H9 (cell line): ENCODE measurements at regions not wholly inside any gene's neighbourhood (a gene's known extent, or its start where the extent isn't known, plus 50 kb on each side); places are given as distances from the start of the nearest gene placed in this dataset.

Experiments
- DNase-seq: peaks from one replicate; pipeline ENCODE4 v3.0.0-alpha.2; 2017
- H2AFZ ChIP-seq: one replicate; pipeline ENCODE4 v1.6.1; 2013; ENCODE audit warnings: mild to moderate bottlenecking, low read length, control low read depth, moderate library complexity
- H2AK5ac ChIP-seq: 2 replicates; pipeline ENCODE4 v1.6.1; 2013; ENCODE audit warnings: low read length, control low read depth, mixed read lengths; ENCODE audit not compliant: insufficient read length
- H2BK120ac ChIP-seq: one replicate; pipeline ENCODE4 v1.6.1; 2013; ENCODE audit warnings: low read depth, mild to moderate bottlenecking, low read length, control low read depth, inconsistent platforms; ENCODE audit not compliant: poor library complexity, severe bottlenecking
- H2BK12ac ChIP-seq: 2 replicates; pipeline ENCODE4 v1.6.1; 2013; ENCODE audit warnings: low read length, control low read depth, mixed read lengths, low read depth; ENCODE audit not compliant: insufficient read length
- H2BK15ac ChIP-seq: 2 replicates; pipeline ENCODE4 v1.6.1; 2013; ENCODE audit warnings: low read depth, low read length, control low read depth
- H2BK20ac ChIP-seq: one replicate; pipeline ENCODE4 v1.6.1; 2013; ENCODE audit warnings: low read depth, mild to moderate bottlenecking, low read length, control low read depth, inconsistent platforms; ENCODE audit not compliant: poor library complexity, severe bottlenecking
- H2BK5ac ChIP-seq: 2 replicates; pipeline ENCODE4 v1.6.1; 2013; ENCODE audit warnings: low read length, control low read depth, mixed read lengths; ENCODE audit not compliant: insufficient read length
- H3K14ac ChIP-seq: 2 replicates; pipeline ENCODE4 v1.6.1; 2013; ENCODE audit warnings: low read length, control low read depth; ENCODE audit not compliant: insufficient read depth
- H3K18ac ChIP-seq: 2 replicates; pipeline ENCODE4 v1.6.1; 2013; ENCODE audit warnings: low read depth, mild to moderate bottlenecking, mixed read lengths, low read length, control low read depth; ENCODE audit not compliant: insufficient read length
- H3K23ac ChIP-seq: 2 replicates; pipeline ENCODE4 v1.6.1; 2013; ENCODE audit warnings: low read length, control low read depth, mixed read lengths, low read depth; ENCODE audit not compliant: insufficient read length
- H3K23me2 ChIP-seq: 2 replicates; pipeline ENCODE4 v1.6.1; 2013; ENCODE audit warnings: low read depth, mild to moderate bottlenecking, mixed read lengths, low read length, control low read depth; ENCODE audit not compliant: insufficient read length, poor library complexity, severe bottlenecking
- H3K27ac ChIP-seq: 2 replicates; pipeline ENCODE4 v1.5.1; 2013; ENCODE audit warnings: low read length, control low read depth, mixed read lengths, low read depth; ENCODE audit not compliant: insufficient read length
- H3K27me3 ChIP-seq: 2 replicates; pipeline ENCODE4 v1.6.1; 2013; ENCODE audit warnings: low read length, control low read depth, inconsistent platforms; ENCODE audit not compliant: insufficient read depth
- H3K4ac ChIP-seq: 2 replicates; pipeline ENCODE4 v1.6.1; 2013; ENCODE audit warnings: low read depth, mild to moderate bottlenecking, control low read depth, inconsistent platforms, low read length, moderate library complexity
- H3K4me1 ChIP-seq: 2 replicates; pipeline ENCODE4 v1.6.1; 2013; ENCODE audit warnings: low read length, control low read depth, inconsistent platforms; ENCODE audit not compliant: insufficient read depth
- H3K4me2 ChIP-seq: 2 replicates; pipeline ENCODE4 v1.6.1; 2013; ENCODE audit warnings: low read length, control low read depth, mixed read lengths; ENCODE audit not compliant: insufficient read length, insufficient read depth
- H3K56ac ChIP-seq: 2 replicates; pipeline ENCODE4 v1.6.1; 2013; ENCODE audit warnings: low read depth, mild to moderate bottlenecking, mixed read lengths, low read length, control low read depth; ENCODE audit not compliant: insufficient read length
- H3K79me1 ChIP-seq: 2 replicates; pipeline ENCODE4 v1.6.1; 2013; ENCODE audit warnings: low read depth, mild to moderate bottlenecking, moderate library complexity, low read length, control low read depth, inconsistent platforms; ENCODE audit not compliant: insufficient read depth, poor library complexity, severe bottlenecking
- H3K79me2 ChIP-seq: 2 replicates; pipeline ENCODE4 v1.6.1; 2013; ENCODE audit warnings: low read length, control low read depth, inconsistent platforms; ENCODE audit not compliant: insufficient read depth
- H3K9ac ChIP-seq: 2 replicates; pipeline ENCODE4 v1.6.1; 2013; ENCODE audit warnings: low read length, control low read depth, mixed read lengths; ENCODE audit not compliant: insufficient read length; ENCODE audit errors: extremely low read depth
- H3K9me3 ChIP-seq: one replicate; pipeline ENCODE4 v1.6.1; 2013; ENCODE audit warnings: low read depth, low read length, inconsistent platforms; ENCODE audit not compliant: control insufficient read depth
- H3T11ph ChIP-seq: one replicate; pipeline ENCODE4 v1.6.1; 2013; ENCODE audit warnings: mild to moderate bottlenecking, low read length, control low read depth, inconsistent platforms
- H4K20me1 ChIP-seq: one replicate; pipeline ENCODE4 v1.6.1; 2013; ENCODE audit not compliant: control insufficient read depth, insufficient read length, insufficient read depth
- H4K5ac ChIP-seq: 2 replicates; pipeline ENCODE4 v1.6.1; 2013; ENCODE audit warnings: low read depth, mild to moderate bottlenecking, mixed read lengths, low read length, control low read depth; ENCODE audit not compliant: insufficient read length
- H4K8ac ChIP-seq: replicated peaks from 2 replicates; pipeline ENCODE4 v1.6.1; 2013; ENCODE audit warnings: low read length, control low read depth, mixed read lengths, low read depth; ENCODE audit not compliant: insufficient read length
- H4K91ac ChIP-seq: 2 replicates; pipeline ENCODE4 v1.6.1; 2013; ENCODE audit warnings: low read depth, mild to moderate bottlenecking, moderate library complexity, mixed read lengths, low read length, control low read depth; ENCODE audit not compliant: insufficient read length
- H3K27ac Mint-ChIP-seq, 3 experiments: 2 replicates in 2 of 3; 3 replicates in 1 of 3; pipeline ENCODE4 v1.8.0; 2020 to 2021; ENCODE audit warnings: mixed read lengths in 3 of 3, mild to moderate bottlenecking in 1 of 3, moderate library complexity in 1 of 3
- H3K27me3 Mint-ChIP-seq: 2 replicates; pipeline ENCODE4 v1.8.0; 2021; ENCODE audit warnings: low read depth, mild to moderate bottlenecking, moderate library complexity, mixed read lengths
- H3K36me3 Mint-ChIP-seq, 3 experiments: 2 replicates in 2 of 3; 3 replicates in 1 of 3; pipeline ENCODE4 v1.8.0; 2020 to 2021; ENCODE audit warnings: low read depth in 3 of 3, mixed read lengths in 3 of 3; ENCODE audit not compliant: insufficient read depth in 1 of 3
- H3K4me1 Mint-ChIP-seq, 2 experiments: 2 replicates each; pipeline ENCODE4 v1.8.0; 2020; ENCODE audit warnings: mixed read lengths in 2 of 2
- H3K4me3 Mint-ChIP-seq, 2 experiments: 2 replicates in 1 of 2; 3 replicates in 1 of 2; pipeline ENCODE4 v1.8.0; 2020 to 2021; ENCODE audit warnings: mild to moderate bottlenecking in 2 of 2, mixed read lengths in 2 of 2, moderate library complexity in 1 of 2
- H3K9me3 Mint-ChIP-seq, 2 experiments: 2 replicates in 1 of 2; 3 replicates in 1 of 2; pipeline ENCODE4 v1.8.0; 2020; ENCODE audit warnings: mild to moderate bottlenecking in 2 of 2, mixed read lengths in 2 of 2, moderate library complexity in 1 of 2
- WGBS: extraction: QIAGEN DNeasy Blood & Tissue Kit; methylation state at CpG from one replicate; pipeline ENCODE4 v1.1.7; 2013; ENCODE audit warnings: missing lambda C conversion rate, low lambda C conversion rate, mixed read lengths; ENCODE audit not compliant: insufficient read length; ENCODE audit errors: extremely low coverage; 5-methylcytosine and 5-hydroxymethylcytosine counted together
- TF ChIP-seq, protein P1 (sequence below): fragments of 200-600 bp; sonication (generic); conservative IDR thresholded peaks from 3 replicates; pipeline ENCODE4 v1.8.0; 2021; ENCODE audit warnings: antibody characterized with exemption, mild to moderate bottlenecking

- H3K27ac Mint-ChIP-seq, result no peak overlapping the region
- no peak overlapping the region for H2BK12ac ChIP-seq
- H3K27ac ChIP-seq, result no peak overlapping the region
These were observed 55.9 kb upstream of the BMAL1 start for GRCh38 chr11:13221722-13222121.

More at GRCh38 chr11:13221722-13222121, 55.9 kb upstream of the BMAL1 start:
- no peak overlapping the region for H3K4me3 Mint-ChIP-seq
- H3K23ac ChIP-seq, result no peak overlapping the region
- H4K20me1 ChIP-seq, result no peaks in the 10 kb centered on the region
- WGBS, result no CpG with 5 or more reads among the region's 4 CpGs
- TF ChIP-seq, protein P1, sequence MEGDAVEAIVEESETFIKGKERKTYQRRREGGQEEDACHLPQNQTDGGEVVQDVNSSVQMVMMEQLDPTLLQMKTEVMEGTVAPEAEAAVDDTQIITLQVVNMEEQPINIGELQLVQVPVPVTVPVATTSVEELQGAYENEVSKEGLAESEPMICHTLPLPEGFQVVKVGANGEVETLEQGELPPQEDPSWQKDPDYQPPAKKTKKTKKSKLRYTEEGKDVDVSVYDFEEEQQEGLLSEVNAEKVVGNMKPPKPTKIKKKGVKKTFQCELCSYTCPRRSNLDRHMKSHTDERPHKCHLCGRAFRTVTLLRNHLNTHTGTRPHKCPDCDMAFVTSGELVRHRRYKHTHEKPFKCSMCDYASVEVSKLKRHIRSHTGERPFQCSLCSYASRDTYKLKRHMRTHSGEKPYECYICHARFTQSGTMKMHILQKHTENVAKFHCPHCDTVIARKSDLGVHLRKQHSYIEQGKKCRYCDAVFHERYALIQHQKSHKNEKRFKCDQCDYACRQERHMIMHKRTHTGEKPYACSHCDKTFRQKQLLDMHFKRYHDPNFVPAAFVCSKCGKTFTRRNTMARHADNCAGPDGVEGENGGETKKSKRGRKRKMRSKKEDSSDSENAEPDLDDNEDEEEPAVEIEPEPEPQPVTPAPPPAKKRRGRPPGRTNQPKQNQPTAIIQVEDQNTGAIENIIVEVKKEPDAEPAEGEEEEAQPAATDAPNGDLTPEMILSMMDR, result no peak
- no peak overlapping the region for H4K5ac ChIP-seq
- no peak overlapping the region for H2BK15ac ChIP-seq
- no peak overlapping the region for H3K14ac ChIP-seq
- no peak overlapping the region for H3K56ac ChIP-seq
- H3K18ac ChIP-seq, result no peak overlapping the region
- H3K27me3 ChIP-seq, result no peaks in the 10 kb centered on the region
- H2BK20ac ChIP-seq, result no peak overlapping the region
- no peak overlapping the region for H2AK5ac ChIP-seq
- no peak overlapping the region for H3K4ac ChIP-seq
- H4K91ac ChIP-seq, result no peak overlapping the region
- no peaks in the 10 kb centered on the region for H3K79me1 ChIP-seq
- no peaks in the 10 kb centered on the region for H3K9me3 ChIP-seq
- no peak overlapping the region for H3K4me2 ChIP-seq
- no peaks in the 10 kb centered on the region for H3K23me2 ChIP-seq
- no peak for DNase-seq
- H2AFZ ChIP-seq, result no peak overlapping the region
- no peak overlapping the region for H2BK120ac ChIP-seq
- no peak overlapping the region for H3T11ph ChIP-seq
- H2BK5ac ChIP-seq, result no peak overlapping the region
- no peaks in the 10 kb centered on the region for H3K79me2 ChIP-seq
- H3K27me3 Mint-ChIP-seq, result peaks cover 4% of the 10 kb centered on the region
- no peak overlapping the region for H3K9ac ChIP-seq
- H3K9me3 Mint-ChIP-seq, result peaks cover 0 to 3% of the 10 kb centered on the region in 2 experiments; a peak in 2 of 5 replicates
- H3K36me3 Mint-ChIP-seq, result no peaks in the 10 kb centered on the region
- no peaks in the 10 kb centered on the region for H3K4me1 ChIP-seq
- H4K8ac ChIP-seq, result no peak overlapping the region
- H3K4me1 Mint-ChIP-seq, result peaks cover 9 to 10% of the 10 kb centered on the region in 2 experiments
